H9 (cell line): ENCODE measurements at regions not wholly inside any gene's neighbourhood (a gene's known extent, or its start where the extent isn't known, plus 50 kb on each side); places are given as distances from the start of the nearest gene placed in this dataset.

Experiments used
- DNase-seq: peaks from one replicate; pipeline ENCODE4 v3.0.0-alpha.2; 2017
- H2AFZ ChIP-seq: one replicate; pipeline ENCODE4 v1.6.1; 2013; ENCODE audit warnings: mild to moderate bottlenecking, low read length, control low read depth, moderate library complexity
- H2AK5ac ChIP-seq: 2 replicates; pipeline ENCODE4 v1.6.1; 2013; ENCODE audit warnings: low read length, control low read depth, mixed read lengths; ENCODE audit not compliant: insufficient read length
- H2BK120ac ChIP-seq: one replicate; pipeline ENCODE4 v1.6.1; 2013; ENCODE audit warnings: low read depth, mild to moderate bottlenecking, low read length, control low read depth, inconsistent platforms; ENCODE audit not compliant: poor library complexity, severe bottlenecking
- H2BK12ac ChIP-seq: 2 replicates; pipeline ENCODE4 v1.6.1; 2013; ENCODE audit warnings: low read length, control low read depth, mixed read lengths, low read depth; ENCODE audit not compliant: insufficient read length
- H2BK15ac ChIP-seq: 2 replicates; pipeline ENCODE4 v1.6.1; 2013; ENCODE audit warnings: low read depth, low read length, control low read depth
- H2BK20ac ChIP-seq: one replicate; pipeline ENCODE4 v1.6.1; 2013; ENCODE audit warnings: low read depth, mild to moderate bottlenecking, low read length, control low read depth, inconsistent platforms; ENCODE audit not compliant: poor library complexity, severe bottlenecking
- H2BK5ac ChIP-seq: 2 replicates; pipeline ENCODE4 v1.6.1; 2013; ENCODE audit warnings: low read length, control low read depth, mixed read lengths; ENCODE audit not compliant: insufficient read length
- H3K14ac ChIP-seq: 2 replicates; pipeline ENCODE4 v1.6.1; 2013; ENCODE audit warnings: low read length, control low read depth; ENCODE audit not compliant: insufficient read depth
- H3K18ac ChIP-seq: 2 replicates; pipeline ENCODE4 v1.6.1; 2013; ENCODE audit warnings: low read depth, mild to moderate bottlenecking, mixed read lengths, low read length, control low read depth; ENCODE audit not compliant: insufficient read length
- H3K23ac ChIP-seq: 2 replicates; pipeline ENCODE4 v1.6.1; 2013; ENCODE audit warnings: low read length, control low read depth, mixed read lengths, low read depth; ENCODE audit not compliant: insufficient read length
- H3K23me2 ChIP-seq: 2 replicates; pipeline ENCODE4 v1.6.1; 2013; ENCODE audit warnings: low read depth, mild to moderate bottlenecking, mixed read lengths, low read length, control low read depth; ENCODE audit not compliant: insufficient read length, poor library complexity, severe bottlenecking
- H3K27ac ChIP-seq: 2 replicates; pipeline ENCODE4 v1.5.1; 2013; ENCODE audit warnings: low read length, control low read depth, mixed read lengths, low read depth; ENCODE audit not compliant: insufficient read length
- H3K27me3 ChIP-seq: 2 replicates; pipeline ENCODE4 v1.6.1; 2013; ENCODE audit warnings: low read length, control low read depth, inconsistent platforms; ENCODE audit not compliant: insufficient read depth
- H3K4ac ChIP-seq: 2 replicates; pipeline ENCODE4 v1.6.1; 2013; ENCODE audit warnings: low read depth, mild to moderate bottlenecking, control low read depth, inconsistent platforms, low read length, moderate library complexity
- H3K4me1 ChIP-seq: 2 replicates; pipeline ENCODE4 v1.6.1; 2013; ENCODE audit warnings: low read length, control low read depth, inconsistent platforms; ENCODE audit not compliant: insufficient read depth
- H3K4me2 ChIP-seq: 2 replicates; pipeline ENCODE4 v1.6.1; 2013; ENCODE audit warnings: low read length, control low read depth, mixed read lengths; ENCODE audit not compliant: insufficient read length, insufficient read depth
- H3K56ac ChIP-seq: 2 replicates; pipeline ENCODE4 v1.6.1; 2013; ENCODE audit warnings: low read depth, mild to moderate bottlenecking, mixed read lengths, low read length, control low read depth; ENCODE audit not compliant: insufficient read length
- H3K79me1 ChIP-seq: 2 replicates; pipeline ENCODE4 v1.6.1; 2013; ENCODE audit warnings: low read depth, mild to moderate bottlenecking, moderate library complexity, low read length, control low read depth, inconsistent platforms; ENCODE audit not compliant: insufficient read depth, poor library complexity, severe bottlenecking
- H3K79me2 ChIP-seq: 2 replicates; pipeline ENCODE4 v1.6.1; 2013; ENCODE audit warnings: low read length, control low read depth, inconsistent platforms; ENCODE audit not compliant: insufficient read depth
- H3K9ac ChIP-seq: 2 replicates; pipeline ENCODE4 v1.6.1; 2013; ENCODE audit warnings: low read length, control low read depth, mixed read lengths; ENCODE audit not compliant: insufficient read length; ENCODE audit errors: extremely low read depth
- H3K9me3 ChIP-seq: one replicate; pipeline ENCODE4 v1.6.1; 2013; ENCODE audit warnings: low read depth, low read length, inconsistent platforms; ENCODE audit not compliant: control insufficient read depth
- H3T11ph ChIP-seq: one replicate; pipeline ENCODE4 v1.6.1; 2013; ENCODE audit warnings: mild to moderate bottlenecking, low read length, control low read depth, inconsistent platforms
- H4K20me1 ChIP-seq: one replicate; pipeline ENCODE4 v1.6.1; 2013; ENCODE audit not compliant: control insufficient read depth, insufficient read length, insufficient read depth
- H4K5ac ChIP-seq: 2 replicates; pipeline ENCODE4 v1.6.1; 2013; ENCODE audit warnings: low read depth, mild to moderate bottlenecking, mixed read lengths, low read length, control low read depth; ENCODE audit not compliant: insufficient read length
- H4K8ac ChIP-seq: replicated peaks from 2 replicates; pipeline ENCODE4 v1.6.1; 2013; ENCODE audit warnings: low read length, control low read depth, mixed read lengths, low read depth; ENCODE audit not compliant: insufficient read length
- H4K91ac ChIP-seq: 2 replicates; pipeline ENCODE4 v1.6.1; 2013; ENCODE audit warnings: low read depth, mild to moderate bottlenecking, moderate library complexity, mixed read lengths, low read length, control low read depth; ENCODE audit not compliant: insufficient read length
- H3K27ac Mint-ChIP-seq, 3 experiments: 2 replicates in 2 of 3; 3 replicates in 1 of 3; pipeline ENCODE4 v1.8.0; 2020 to 2021; ENCODE audit warnings: mixed read lengths in 3 of 3, mild to moderate bottlenecking in 1 of 3, moderate library complexity in 1 of 3
- H3K27me3 Mint-ChIP-seq: 2 replicates; pipeline ENCODE4 v1.8.0; 2021; ENCODE audit warnings: low read depth, mild to moderate bottlenecking, moderate library complexity, mixed read lengths
- H3K36me3 Mint-ChIP-seq, 3 experiments: 2 replicates in 2 of 3; 3 replicates in 1 of 3; pipeline ENCODE4 v1.8.0; 2020 to 2021; ENCODE audit warnings: low read depth in 3 of 3, mixed read lengths in 3 of 3; ENCODE audit not compliant: insufficient read depth in 1 of 3
- H3K4me1 Mint-ChIP-seq, 2 experiments: 2 replicates each; pipeline ENCODE4 v1.8.0; 2020; ENCODE audit warnings: mixed read lengths in 2 of 2
- H3K4me3 Mint-ChIP-seq, 2 experiments: 2 replicates in 1 of 2; 3 replicates in 1 of 2; pipeline ENCODE4 v1.8.0; 2020 to 2021; ENCODE audit warnings: mild to moderate bottlenecking in 2 of 2, mixed read lengths in 2 of 2, moderate library complexity in 1 of 2
- H3K9me3 Mint-ChIP-seq, 2 experiments: 2 replicates in 1 of 2; 3 replicates in 1 of 2; pipeline ENCODE4 v1.8.0; 2020; ENCODE audit warnings: mild to moderate bottlenecking in 2 of 2, mixed read lengths in 2 of 2, moderate library complexity in 1 of 2
- CTCF ChIP-seq: fragments of 200-600 bp; sonication (generic); conservative IDR thresholded peaks from 3 replicates; pipeline ENCODE4 v1.8.0; 2021; ENCODE audit warnings: antibody characterized with exemption, mild to moderate bottlenecking
- WGBS: extraction: QIAGEN DNeasy Blood & Tissue Kit; methylation state at CpG from one replicate; pipeline ENCODE4 v1.1.7; 2013; ENCODE audit warnings: missing lambda C conversion rate, low lambda C conversion rate, mixed read lengths; ENCODE audit not compliant: insufficient read length; ENCODE audit errors: extremely low coverage; 5-methylcytosine and 5-hydroxymethylcytosine counted together

GRCh38 chr6:156510242-156510641 is 266.9 kb upstream of the ARID1B start:
- Histone ChIP-seq H3K9ac (no peak overlapping the region), H3K23me2 (no peaks in the 10 kb centered on the region), H3K4me1 (no peaks in the 10 kb centered on the region), H2AK5ac (no peak overlapping the region), H3K79me1 (no peaks in the 10 kb centered on the region), H3K56ac (no peak overlapping the region), H4K20me1 (no peaks in the 10 kb centered on the region), H2AFZ (no peak overlapping the region), H2BK12ac (no peak overlapping the region), H2BK120ac (no peak overlapping the region), H2BK20ac (no peak overlapping the region), H4K8ac (no peak overlapping the region), H3K79me2 (no peaks in the 10 kb centered on the region), H3K14ac (no peak overlapping the region), H4K5ac (no peak overlapping the region), H3K27me3 (no peaks in the 10 kb centered on the region), H3T11ph (no peak overlapping the region), H3K4me2 (no peak overlapping the region), H3K27ac (no peak overlapping the region), H4K91ac (no peak overlapping the region), H3K4ac (no peak overlapping the region), H2BK5ac (no peak overlapping the region), H3K9me3 (no peaks in the 10 kb centered on the region), H3K23ac (no peak overlapping the region), H2BK15ac (no peak overlapping the region), H3K18ac (no peak overlapping the region)
- no peak for DNase-seq
- peaks cover 2 to 12% of the 10 kb centered on the region in 2 experiments; a peak in 2 of 4 replicates for H3K4me1 Mint-ChIP-seq
- no peaks in the 10 kb centered on the region; the same call in 1 of the 2 replicates for H3K27me3 Mint-ChIP-seq
- H3K27ac Mint-ChIP-seq: no peak overlapping the region
- WGBS: 100% methylated on average over 1 of the region's 2 CpGs
- no peaks in the 10 kb centered on the region for H3K36me3 Mint-ChIP-seq
- TF ChIP-seq CTCF: no peak
- no peak overlapping the region for H3K4me3 Mint-ChIP-seq
- no peaks in the 10 kb centered on the region; a peak in 1 of 5 replicates for H3K9me3 Mint-ChIP-seq
